ENCODE measurements at regions not wholly inside any gene's neighbourhood (a gene's known extent, or its start where the extent isn't known, plus 50 kb on each side); places are given as distances from the start of the nearest gene placed in this dataset.

GRCh38 chr20:19813846-19814640 is 56.0 kb downstream of the RIN2 start:
- peaks cover 48% of the 10 kb centered on the region for H3K4me1 Mint-ChIP-seq (ENCODE audit: low read depth, unreplicated experiment)
- H3K27me3 ChIP-seq (ENCODE audit: insufficient read depth, low read length), result no peaks in the 10 kb centered on the region
- peaks cover 12% of the 10 kb centered on the region for H3K36me3 Mint-ChIP-seq (ENCODE audit: low read depth, unreplicated experiment)
- H3K27ac ChIP-seq (ENCODE audit: low read depth, low read length), result peak overlapping the region; percentile 98
- H3K9ac ChIP-seq (ENCODE audit: low read length), result peak overlapping the region; percentile 80
- no peak overlapping the region for H3K4me3 ChIP-seq (ENCODE audit: insufficient read depth, low read depth, low read length)
- H3K36me3 ChIP-seq (ENCODE audit: insufficient read depth, low read length), result no peaks in the 10 kb centered on the region
- no peak for DNase-seq (ENCODE audit: low read depth)
- no peak overlapping the region for H3K4me2 ChIP-seq (ENCODE audit: low read length)
- no peak for TF ChIP-seq CTCF (IDR thresholded peaks at IDR 0.05; ENCODE audit: insufficient read depth, low read depth, low read length)
- TF ChIP-seq EZH2 (IDR thresholded peaks at IDR 0.05; ENCODE audit: insufficient read depth, low read length), result no peak
- FAIRE-seq, result no peak
- peaks cover 33% of the 10 kb centered on the region for H3K4me1 ChIP-seq (ENCODE audit: insufficient read depth, low read length)
- no peaks in the 10 kb centered on the region for H3K27me3 Mint-ChIP-seq (ENCODE audit: low read depth, unreplicated experiment)
- no peaks in the 10 kb centered on the region for H4K20me1 ChIP-seq (ENCODE audit: insufficient read depth, low read length)
- peak overlapping the region; percentile 97 for H3K27ac Mint-ChIP-seq (ENCODE audit: unreplicated experiment)
- no peaks in the 10 kb centered on the region for H3K79me2 ChIP-seq (ENCODE audit: insufficient read depth, low read length)
- no peaks in the 10 kb centered on the region for H3K9me3 ChIP-seq (ENCODE audit: insufficient read depth, low read depth, low read length)
- no peak overlapping the region for H3K4me3 Mint-ChIP-seq (ENCODE audit: unreplicated experiment)
- peaks cover 1% of the 10 kb centered on the region for H3K9me3 Mint-ChIP-seq (ENCODE audit: unreplicated experiment)
- H2AFZ ChIP-seq (ENCODE audit: low read depth, low read length), result no peak overlapping the region

- FAIRE-seq, result peak; percentile 99
- H3K4me3 Mint-ChIP-seq (ENCODE audit: unreplicated experiment), result no peak overlapping the region
- H3K4me2 ChIP-seq (ENCODE audit: low read length), result peak overlapping the region; percentile 64
Measured at GRCh38 chr20:19815553-19815991, 57.5 kb downstream of the RIN2 start.

More at GRCh38 chr20:19815553-19815991, 57.5 kb downstream of the RIN2 start:
- Mint-ChIP-seq H3K27me3 (ENCODE audit: low read depth, unreplicated experiment) (no peaks in the 10 kb centered on the region), H3K27ac (ENCODE audit: unreplicated experiment) (peak overlapping the region; percentile 97), H3K4me1 (ENCODE audit: low read depth, unreplicated experiment) (peaks cover 48% of the 10 kb centered on the region), H3K9me3 (ENCODE audit: unreplicated experiment) (no peaks in the 10 kb centered on the region), H3K36me3 (ENCODE audit: low read depth, unreplicated experiment) (peaks cover 6% of the 10 kb centered on the region)
- Histone ChIP-seq H4K20me1 (ENCODE audit: insufficient read depth, low read length) (no peaks in the 10 kb centered on the region), H2AFZ (ENCODE audit: low read depth, low read length) (no peak overlapping the region), H3K4me1 (ENCODE audit: insufficient read depth, low read length) (peaks cover 33% of the 10 kb centered on the region), H3K4me3 (ENCODE audit: insufficient read depth, low read depth, low read length) (no peak overlapping the region), H3K9ac (ENCODE audit: low read length) (peak overlapping the region; percentile 80), H3K79me2 (ENCODE audit: insufficient read depth, low read length) (no peaks in the 10 kb centered on the region), H3K9me3 (ENCODE audit: insufficient read depth, low read depth, low read length) (no peaks in the 10 kb centered on the region), H3K27me3 (ENCODE audit: insufficient read depth, low read length) (no peaks in the 10 kb centered on the region), H3K36me3 (ENCODE audit: insufficient read depth, low read length) (no peaks in the 10 kb centered on the region), H3K27ac (ENCODE audit: low read depth, low read length) (peak overlapping the region; percentile 98)
- DNase-seq (ENCODE audit: low read depth), result peak; percentile 98
- TF ChIP-seq CTCF (IDR thresholded peaks at IDR 0.05; ENCODE audit: insufficient read depth, low read depth, low read length) (no peak), EZH2 (IDR thresholded peaks at IDR 0.05; ENCODE audit: insufficient read depth, low read length) (no peak)
